Stimulated activated CD8-positive, alpha-beta memory T cell treated with anti-CD3 and anti-CD28 coated beads, Interleukin-7, amount 100 ng/mL, for 24 hours (primary cell): ENCODE measurements at regions not wholly inside any gene's neighbourhood (a gene's known extent, or its start where the extent isn't known, plus 50 kb on each side); places are given as distances from the start of the nearest gene placed in this dataset.

Experiments
- DNase-seq: peaks from one replicate; pipeline ENCODE4 v3.0.0-alpha.2; 2020; ENCODE audit warnings: low read depth

DNA sequence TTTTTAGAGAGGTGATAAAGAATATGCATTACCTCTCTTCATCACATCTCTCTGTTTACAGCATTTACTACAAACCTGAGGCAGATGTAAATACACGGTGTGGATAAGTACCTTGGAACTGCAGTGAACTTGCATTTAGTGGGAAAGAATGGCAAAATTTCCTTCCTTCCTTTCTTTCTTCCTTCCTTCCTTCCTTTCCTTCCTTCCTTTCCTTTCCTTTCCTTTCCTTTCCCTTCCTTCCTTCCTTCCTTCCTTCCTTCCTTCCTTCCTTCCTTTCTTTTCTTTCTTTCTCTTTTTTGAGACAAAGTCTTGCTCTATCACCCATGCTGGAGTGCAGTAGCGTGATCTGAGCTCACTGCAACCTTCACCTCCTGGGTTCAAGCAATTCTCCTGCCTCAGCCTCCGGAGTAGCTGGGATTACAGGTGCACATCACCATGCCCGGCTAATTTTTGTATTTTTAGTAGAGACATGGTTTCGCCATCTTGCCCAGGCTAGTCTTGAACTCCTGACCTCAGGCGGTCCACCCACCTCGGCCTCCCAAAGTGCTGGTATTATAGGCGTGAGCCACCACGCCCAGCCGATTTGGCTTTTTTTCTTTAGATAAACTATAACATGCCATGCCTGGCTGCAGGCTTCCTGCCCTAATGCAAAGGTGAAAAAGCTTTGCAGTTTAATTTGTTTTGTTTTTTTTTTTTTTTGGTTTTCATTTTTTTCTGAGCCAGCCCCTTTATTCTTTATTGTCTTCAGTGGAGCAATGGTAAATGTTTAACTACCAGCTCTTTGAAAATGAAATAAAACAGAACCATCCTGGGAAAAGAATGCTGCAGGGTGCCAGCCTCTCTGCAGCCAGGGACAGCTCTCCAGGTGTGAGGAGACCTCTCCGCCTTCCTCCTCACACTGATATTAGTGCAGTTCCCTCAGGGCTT is 64.2 kb upstream of the NEDD9 start:
- DNase-seq = no peak

DNA sequence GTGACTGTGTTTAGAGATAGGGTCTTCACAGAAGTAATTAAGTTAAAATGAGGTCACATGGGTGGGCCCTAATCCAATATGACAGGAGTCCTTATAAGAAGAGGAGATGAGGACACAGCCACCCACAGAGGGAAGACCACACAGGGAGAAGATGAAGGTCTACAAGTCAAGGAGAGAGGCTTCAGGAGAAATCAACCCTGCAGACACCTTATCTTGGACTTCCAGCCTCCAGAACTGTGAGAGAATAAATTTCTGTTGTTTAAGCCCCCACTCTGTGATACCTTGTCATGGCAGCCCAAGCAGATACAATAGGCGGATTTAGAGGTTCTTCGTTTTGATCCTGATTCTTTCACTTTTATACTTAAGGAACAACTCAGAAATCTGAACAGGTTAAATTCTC is 63.5 kb upstream of the NEDD9 start:
- no peak for DNase-seq

DNA sequence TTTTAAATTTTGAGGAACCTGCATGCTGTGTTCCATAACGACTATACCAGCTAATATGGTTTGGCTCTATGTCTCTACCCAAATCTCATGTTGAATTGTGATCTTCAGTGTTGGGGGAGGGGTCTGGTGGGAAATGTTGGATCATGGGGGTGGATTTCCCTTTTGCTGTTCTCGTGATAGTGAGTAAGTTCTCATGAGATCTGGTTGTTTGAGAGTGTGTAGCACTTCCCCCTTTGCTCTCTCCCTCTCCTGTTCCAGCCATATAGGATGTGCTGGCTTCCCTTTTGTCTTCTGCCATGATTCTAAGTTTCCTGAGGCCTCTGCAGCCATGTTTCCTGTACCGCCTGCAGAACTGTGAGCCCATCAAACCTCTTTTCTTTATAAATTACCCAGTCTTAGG is 61.8 kb upstream of the NEDD9 start:
- no peak for DNase-seq

DNA sequence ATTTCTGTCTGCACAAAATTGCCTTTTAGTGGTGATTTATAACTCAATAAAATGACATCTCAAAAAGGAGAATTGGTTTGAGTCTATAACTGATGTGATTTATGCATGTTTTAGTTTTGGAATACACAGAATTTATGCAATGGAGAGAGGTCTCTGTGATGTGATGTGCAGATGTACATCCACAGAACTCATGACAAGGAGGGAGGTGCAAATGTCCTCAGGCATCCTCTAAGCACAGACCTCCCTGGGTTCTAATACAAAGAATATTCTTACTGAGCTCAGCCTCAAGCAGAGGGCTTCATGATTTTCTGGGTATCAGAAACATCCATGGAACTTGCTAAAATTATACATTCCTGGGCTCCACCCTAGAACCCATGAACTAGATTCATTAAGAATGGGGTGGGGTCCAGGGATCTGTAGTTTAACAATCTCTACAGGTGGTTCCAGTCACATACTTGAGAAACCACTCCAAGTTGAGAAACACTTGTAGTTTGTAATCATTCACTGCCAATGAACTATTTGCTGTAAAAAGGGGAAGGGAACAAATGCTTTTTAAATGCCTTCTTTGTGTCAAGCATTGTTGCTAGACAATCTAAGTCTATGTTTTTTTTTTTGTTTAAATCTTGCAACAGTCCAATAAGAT is 60.2 kb upstream of the NEDD9 start:
- DNase-seq = no peak

DNA sequence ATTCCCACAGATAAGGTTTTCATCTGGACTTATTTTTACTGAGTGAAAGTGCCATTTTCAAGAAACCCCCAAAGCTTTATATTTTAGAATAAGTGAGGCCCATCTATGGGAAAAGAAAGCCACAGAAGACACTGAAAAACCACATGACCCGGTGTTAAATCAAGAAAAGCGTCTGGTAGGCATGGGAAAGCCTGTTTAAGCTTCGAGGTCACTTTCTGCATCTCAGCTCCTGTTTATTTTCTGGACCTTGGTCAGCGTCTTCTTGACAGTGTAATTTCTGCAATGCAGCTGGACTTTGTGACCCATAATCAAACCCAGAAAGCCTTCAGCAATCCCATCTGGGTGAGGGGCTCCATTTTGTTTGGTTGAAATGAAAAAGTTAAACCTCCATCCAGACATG is 59.6 kb upstream of the NEDD9 start:
- DNase-seq = no peak

DNA sequence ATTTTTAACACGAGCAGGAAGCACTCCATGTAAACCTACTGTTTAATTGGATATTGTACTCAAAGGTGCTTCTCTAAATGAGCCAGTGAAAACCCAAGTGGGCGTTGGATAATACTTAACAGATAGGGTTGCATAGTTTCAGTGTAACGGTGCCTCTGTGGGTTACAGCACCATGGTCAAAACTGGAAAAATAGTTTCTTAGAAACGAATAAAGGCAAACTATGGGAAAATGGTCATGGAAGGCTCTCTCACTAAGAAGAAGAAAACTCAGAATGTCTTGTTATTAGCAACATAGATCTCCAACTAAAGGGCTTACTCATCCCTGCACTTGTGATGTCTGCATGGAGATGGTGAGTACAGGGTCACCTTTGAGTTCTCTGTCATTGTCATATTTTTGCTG is 59.1 kb upstream of the NEDD9 start:
- no peak for DNase-seq

DNA sequence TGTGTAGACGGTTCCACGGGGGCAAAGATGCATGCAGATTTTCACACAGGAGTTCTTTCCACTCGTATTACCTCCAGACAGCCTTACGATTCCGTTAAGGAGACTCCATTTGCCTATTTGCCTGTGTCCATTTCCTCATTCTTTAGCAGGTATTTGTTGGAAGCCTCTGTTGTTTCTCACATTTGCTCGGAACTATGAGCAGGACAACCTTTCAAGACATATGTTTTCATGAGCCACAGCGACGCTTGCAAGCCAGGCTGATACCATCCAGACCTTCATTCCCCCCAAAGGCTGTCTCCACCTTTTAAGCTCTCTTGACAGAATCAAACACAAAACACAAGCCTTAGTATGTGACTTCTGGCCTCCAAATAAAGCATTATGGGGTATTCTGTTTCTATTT is 57.6 kb upstream of the NEDD9 start:
- no peak for DNase-seq

DNA sequence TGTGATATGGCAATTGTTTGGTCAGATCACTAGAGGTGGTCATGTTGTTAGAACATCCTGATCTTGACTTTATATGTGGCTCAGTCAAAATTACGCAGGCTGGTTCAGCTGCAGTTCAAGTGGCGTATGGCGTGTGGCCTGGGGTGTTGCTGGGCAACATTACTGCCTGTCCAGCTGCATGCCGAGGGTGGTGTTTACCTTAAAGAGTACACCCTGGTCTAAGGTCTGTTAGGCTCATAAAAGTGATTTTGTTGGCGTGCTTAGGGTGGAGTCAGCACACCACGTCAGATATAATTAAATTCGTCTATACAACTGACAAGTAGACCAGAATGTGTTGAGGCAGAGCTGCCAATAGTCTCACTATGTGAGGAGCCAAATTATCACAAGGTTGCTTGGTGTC is 55.6 kb upstream of the NEDD9 start:
- no peak for DNase-seq

DNA sequence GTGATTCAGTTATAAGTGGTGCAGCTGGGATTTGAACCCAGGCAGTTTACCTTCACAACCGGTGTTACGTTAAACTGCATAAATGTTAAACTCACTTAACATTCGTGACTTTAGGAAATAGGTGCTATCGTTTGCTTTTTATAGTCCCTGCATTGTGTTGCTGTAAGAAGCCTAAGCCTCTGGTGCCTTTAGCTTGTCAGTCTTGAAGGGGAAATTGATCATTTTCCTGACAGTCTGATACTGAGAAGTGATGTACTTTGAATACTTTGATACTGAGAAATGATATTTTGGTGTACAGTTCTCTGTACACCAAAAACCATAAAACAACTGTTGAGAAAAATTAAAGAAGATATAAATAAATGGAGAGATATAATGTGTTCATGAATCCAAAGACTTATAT is 52.5 kb upstream of the NEDD9 start:
- no peak for DNase-seq

DNA sequence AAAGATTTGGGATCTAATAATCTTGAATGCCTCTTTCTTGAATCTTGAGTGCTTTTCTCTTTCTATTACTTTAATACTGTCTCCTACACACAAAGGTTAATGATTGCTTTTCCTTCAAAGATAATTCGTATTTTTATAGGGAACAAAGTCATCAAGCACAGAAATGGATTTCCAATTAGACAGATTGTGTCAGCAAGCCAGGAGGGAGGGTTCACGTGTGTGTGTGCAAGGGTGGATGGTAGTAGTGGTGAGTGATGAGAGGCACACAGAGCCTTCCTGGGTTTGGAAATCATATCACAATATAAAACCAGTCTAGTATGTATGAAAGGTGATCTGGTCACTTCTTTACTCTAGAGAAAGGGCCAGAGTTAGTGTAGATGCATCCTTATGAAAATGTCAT is 51.2 kb upstream of the NEDD9 start:
- DNase-seq = no peak

DNA sequence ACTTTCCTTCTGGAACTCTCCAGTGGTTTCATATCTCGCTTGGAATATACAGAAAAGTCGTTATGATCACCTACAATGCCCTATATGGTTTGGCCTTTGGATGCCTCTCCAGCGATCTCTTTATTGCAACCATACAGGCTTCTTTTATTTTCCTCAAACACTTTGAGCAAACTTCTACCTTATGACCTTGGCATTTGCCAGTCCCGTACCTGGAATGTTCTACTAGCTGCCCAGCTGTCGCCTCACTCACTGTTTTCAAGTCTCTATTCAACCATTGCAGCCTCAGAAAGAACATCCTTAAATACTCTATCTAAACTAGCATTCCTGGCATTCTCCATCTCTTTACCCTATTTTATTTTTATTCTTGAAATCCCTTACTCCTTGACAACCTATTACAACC is 50.4 kb upstream of the NEDD9 start:
- DNase-seq = no peak
